ENCODE measurements at regions not wholly inside any gene's neighbourhood (a gene's known extent, or its start where the extent isn't known, plus 50 kb on each side); places are given as distances from the start of the nearest gene placed in this dataset.

- no peak for DNase-seq (ENCODE audit: low read depth in 3 of 3)
These were observed 335.3 kb upstream of the ADAMTS16 start for GRCh38 chr5:4804691-4805360.

GRCh38 chr5:4815002-4815401 lies 325.1 kb upstream of the ADAMTS16 start:
- DNase-seq (ENCODE audit: low read depth in 3 of 3): no peak

GRCh38 chr5:4817767-4818166 lies 322.4 kb upstream of the ADAMTS16 start:
- DNase-seq (ENCODE audit: low read depth in 3 of 3): no peak

GRCh38 chr5:4831325-4831724 lies 308.8 kb upstream of the ADAMTS16 start:
- no peak for DNase-seq (ENCODE audit: low read depth in 3 of 3)

GRCh38 chr5:4832471-4832870 lies 307.7 kb upstream of the ADAMTS16 start:
- DNase-seq (ENCODE audit: low read depth in 3 of 3): no peak

- no peak for DNase-seq (ENCODE audit: low read depth in 3 of 3)
These were observed 306.9 kb upstream of the ADAMTS16 start for GRCh38 chr5:4833104-4833738.

GRCh38 chr5:4837489-4838058 lies 302.6 kb upstream of the ADAMTS16 start:
- DNase-seq (ENCODE audit: low read depth in 3 of 3): no peak

GRCh38 chr5:4845221-4845620 lies 294.9 kb upstream of the ADAMTS16 start:
- DNase-seq (ENCODE audit: low read depth in 3 of 3): no peak

GRCh38 chr5:4847766-4848165 lies 292.4 kb upstream of the ADAMTS16 start:
- no peak for DNase-seq (ENCODE audit: low read depth in 3 of 3)

GRCh38 chr5:4855036-4855435 lies 285.1 kb upstream of the ADAMTS16 start:
- no peak for DNase-seq (ENCODE audit: low read depth in 3 of 3)

GRCh38 chr5:4855880-4856279 lies 284.2 kb upstream of the ADAMTS16 start:
- DNase-seq (ENCODE audit: low read depth in 3 of 3): no peak

GRCh38 chr5:4857761-4858160 lies 282.4 kb upstream of the ADAMTS16 start:
- no peak for DNase-seq (ENCODE audit: low read depth in 3 of 3)

GRCh38 chr5:4859500-4860235 lies 280.5 kb upstream of the ADAMTS16 start:
- no peak for DNase-seq (ENCODE audit: low read depth in 3 of 3)

GRCh38 chr5:4860631-4861030 lies 279.5 kb upstream of the ADAMTS16 start:
- no peak for DNase-seq (ENCODE audit: low read depth in 3 of 3)

- DNase-seq (ENCODE audit: low read depth in 3 of 3): no peak
These were observed 277.6 kb upstream of the ADAMTS16 start for GRCh38 chr5:4862500-4862899.

- no peak for DNase-seq (ENCODE audit: low read depth in 3 of 3)
These were observed 273.9 kb upstream of the ADAMTS16 start for GRCh38 chr5:4866131-4866659.

- DNase-seq (ENCODE audit: low read depth in 3 of 3): no peak
These were observed 273.3 kb upstream of the ADAMTS16 start for GRCh38 chr5:4866817-4867216.

- no peak for DNase-seq (ENCODE audit: low read depth in 3 of 3)
These were observed 271.9 kb upstream of the ADAMTS16 start for GRCh38 chr5:4868140-4868735.

GRCh38 chr5:4873652-4874051 lies 266.5 kb upstream of the ADAMTS16 start:
- no peak for DNase-seq (ENCODE audit: low read depth in 3 of 3)

- DNase-seq (ENCODE audit: low read depth in 3 of 3): no peak
These were observed 266.0 kb upstream of the ADAMTS16 start for GRCh38 chr5:4874097-4874496.

- DNase-seq (ENCODE audit: low read depth in 3 of 3): no peak
These were observed 264.2 kb upstream of the ADAMTS16 start for GRCh38 chr5:4875942-4876341.

- no peak for DNase-seq (ENCODE audit: low read depth in 3 of 3)
These were observed 263.3 kb upstream of the ADAMTS16 start for GRCh38 chr5:4876804-4877203.

All from stimulated activated CD4-positive, alpha-beta T cell treated with anti-CD3 and anti-CD28 coated beads, TNF-alpha, amount 100 ng/mL, for 4 hours (primary cell).